GM12865 (cell line): ENCODE measurements at regions not wholly inside any gene's neighbourhood (a gene's known extent, or its start where the extent isn't known, plus 50 kb on each side); places are given as distances from the start of the nearest gene placed in this dataset.

Experiments used
- DNase-seq: peaks from one replicate; pipeline ENCODE4 v3.0.0; 2010; ENCODE audit warnings: low read depth
- H3K4me3 ChIP-seq: 2 replicates; pipeline ENCODE4 v1.5.1; 2011; ENCODE audit warnings: mild to moderate bottlenecking, low read depth, low read length, control low read depth
- TF ChIP-seq, protein P1 (sequence below): IDR thresholded peaks from 2 replicates; pipeline ENCODE4 v1.5.1; 2011; ENCODE audit warnings: low read length, control low read depth, low read depth, inconsistent platforms; ENCODE audit not compliant: insufficient read depth; ENCODE audit errors: missing control alignments

DNA sequence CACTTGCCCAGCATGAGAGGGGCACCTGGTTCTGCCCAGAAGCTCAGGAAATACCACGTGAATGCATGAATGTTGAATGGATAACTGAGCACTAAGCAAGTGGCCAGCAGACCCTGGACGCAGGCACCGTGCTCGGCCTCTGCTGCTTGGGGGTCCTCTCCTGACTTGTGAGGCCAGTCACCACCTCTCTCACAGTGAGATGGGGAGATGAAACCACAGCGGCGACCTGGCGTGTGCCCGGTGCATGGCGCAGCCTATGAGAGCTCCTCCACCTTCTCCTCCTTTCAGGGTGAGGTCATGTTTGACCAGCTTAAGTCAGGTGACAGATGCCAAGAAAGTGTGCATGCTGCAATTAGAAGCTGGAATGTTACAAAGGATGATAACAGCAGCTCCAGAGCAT is 75.5 kb downstream of the HMX1 start:
- DNase-seq, result no peak
- no peak overlapping the region for H3K4me3 ChIP-seq
- TF ChIP-seq, protein P1, sequence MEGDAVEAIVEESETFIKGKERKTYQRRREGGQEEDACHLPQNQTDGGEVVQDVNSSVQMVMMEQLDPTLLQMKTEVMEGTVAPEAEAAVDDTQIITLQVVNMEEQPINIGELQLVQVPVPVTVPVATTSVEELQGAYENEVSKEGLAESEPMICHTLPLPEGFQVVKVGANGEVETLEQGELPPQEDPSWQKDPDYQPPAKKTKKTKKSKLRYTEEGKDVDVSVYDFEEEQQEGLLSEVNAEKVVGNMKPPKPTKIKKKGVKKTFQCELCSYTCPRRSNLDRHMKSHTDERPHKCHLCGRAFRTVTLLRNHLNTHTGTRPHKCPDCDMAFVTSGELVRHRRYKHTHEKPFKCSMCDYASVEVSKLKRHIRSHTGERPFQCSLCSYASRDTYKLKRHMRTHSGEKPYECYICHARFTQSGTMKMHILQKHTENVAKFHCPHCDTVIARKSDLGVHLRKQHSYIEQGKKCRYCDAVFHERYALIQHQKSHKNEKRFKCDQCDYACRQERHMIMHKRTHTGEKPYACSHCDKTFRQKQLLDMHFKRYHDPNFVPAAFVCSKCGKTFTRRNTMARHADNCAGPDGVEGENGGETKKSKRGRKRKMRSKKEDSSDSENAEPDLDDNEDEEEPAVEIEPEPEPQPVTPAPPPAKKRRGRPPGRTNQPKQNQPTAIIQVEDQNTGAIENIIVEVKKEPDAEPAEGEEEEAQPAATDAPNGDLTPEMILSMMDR, result no peak

DNA sequence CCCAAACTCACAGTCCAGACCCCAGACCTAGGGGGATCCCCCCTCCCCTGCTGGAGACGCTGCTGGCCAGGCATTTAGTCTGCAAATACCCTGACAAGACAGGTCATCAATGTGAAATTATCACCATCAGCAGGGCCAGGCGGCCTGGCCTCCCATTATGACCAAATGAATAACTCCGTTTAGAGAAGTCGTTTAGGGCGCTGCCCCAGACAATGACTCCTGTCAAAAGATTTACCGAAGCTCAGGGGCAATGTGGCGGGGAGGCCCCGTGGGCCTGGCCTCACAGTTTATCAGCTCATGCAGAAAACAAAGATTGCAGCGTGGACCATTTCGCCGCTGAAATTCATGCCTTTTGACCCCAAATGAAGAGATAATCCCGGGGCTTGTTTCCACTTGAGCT is 76.5 kb downstream of the HMX1 start:
- H3K4me3 ChIP-seq, result no peak overlapping the region
- no peak for DNase-seq
- TF ChIP-seq, protein P1, result no peak

DNA sequence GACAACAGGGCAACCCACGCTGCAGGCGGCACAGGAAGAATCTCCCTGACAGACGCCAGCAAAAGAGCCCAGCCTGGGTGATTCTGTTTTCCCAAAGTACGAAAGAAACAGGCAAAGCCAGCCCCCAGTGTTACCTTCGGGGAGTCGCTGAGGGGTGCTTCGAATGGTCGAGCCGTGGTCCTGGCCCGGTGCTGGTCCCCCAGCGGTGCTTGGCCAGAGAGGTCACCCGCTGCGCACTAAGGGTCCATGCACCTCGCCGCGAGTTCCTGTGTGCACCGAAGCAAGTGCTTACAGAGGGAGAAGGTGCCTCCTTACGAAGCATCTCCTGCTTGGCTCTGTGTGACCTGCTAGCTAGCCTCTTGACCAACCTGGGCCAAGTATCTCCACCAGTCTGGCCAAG is 77.1 kb downstream of the HMX1 start:
- no peak for DNase-seq
- TF ChIP-seq, protein P1, result no peak
- H3K4me3 ChIP-seq, result no peak overlapping the region

DNA sequence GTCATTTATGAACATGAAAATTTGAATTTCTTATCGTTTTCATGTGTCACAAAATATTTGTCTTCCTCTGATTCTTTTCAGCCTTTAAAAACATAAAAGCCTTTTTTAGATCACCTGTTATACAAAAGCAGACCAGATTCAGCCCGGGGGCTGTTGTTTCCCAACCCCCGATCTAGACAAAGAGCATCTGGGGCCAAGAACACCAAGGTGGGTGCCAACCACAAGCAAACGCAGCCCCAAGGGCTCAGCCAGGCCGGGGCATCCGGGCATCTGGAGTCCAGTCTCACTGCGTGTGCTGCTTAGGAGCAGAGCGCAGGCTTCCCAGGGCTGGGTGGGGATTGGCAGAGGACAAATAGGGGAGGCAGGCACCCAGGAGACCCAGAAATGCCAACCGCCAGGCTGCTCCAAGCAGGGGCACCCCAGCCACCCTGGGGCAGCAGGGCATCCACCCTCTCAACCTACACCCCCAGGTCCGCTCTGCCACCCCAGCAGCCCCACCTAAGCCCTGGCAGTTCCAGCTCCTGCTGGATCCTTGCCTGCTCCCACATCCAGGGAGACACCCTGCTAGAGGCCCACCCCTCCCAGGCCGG is 78.0 kb downstream of the HMX1 start:
- TF ChIP-seq, protein P1, result no peak
- no peak overlapping the region for H3K4me3 ChIP-seq
- no peak for DNase-seq

DNA sequence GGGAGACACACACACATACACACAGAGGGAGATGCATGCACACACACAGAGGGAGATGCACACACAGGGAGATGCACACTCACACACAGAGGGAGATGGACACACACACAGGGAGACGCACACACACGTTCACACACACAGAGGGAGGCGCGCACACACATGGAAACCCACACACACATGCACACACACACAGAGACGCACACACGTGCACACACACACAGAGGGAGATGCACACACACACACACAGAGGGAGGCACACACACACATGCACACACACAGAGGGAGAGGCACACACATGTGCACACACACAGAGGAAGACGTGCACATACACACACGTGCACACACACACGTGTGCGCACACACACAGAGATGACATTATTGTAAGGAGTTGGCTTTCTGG is 79.1 kb downstream of the HMX1 start:
- no peak overlapping the region for H3K4me3 ChIP-seq
- DNase-seq, result no peak
- TF ChIP-seq, protein P1, result no peak

DNA sequence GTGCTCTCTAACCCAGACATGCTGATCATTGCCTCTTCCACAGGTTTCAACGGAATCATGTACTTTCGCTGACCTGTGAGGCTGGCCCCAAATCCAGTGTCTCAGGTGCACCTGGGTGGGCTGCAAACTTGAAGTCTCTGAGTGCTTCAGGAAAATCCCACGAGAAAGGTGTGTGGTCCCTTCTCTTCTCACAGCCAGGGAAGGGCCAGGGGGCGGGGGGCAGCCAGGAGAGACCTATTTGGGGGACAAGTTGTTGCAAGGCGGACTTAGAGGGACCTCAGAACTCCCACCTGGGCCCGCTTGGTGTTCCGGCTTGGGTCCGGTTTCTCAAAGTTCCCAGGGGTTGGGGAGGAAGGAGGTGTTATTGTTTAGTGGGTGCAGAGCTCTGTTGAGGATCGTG is 80.0 kb downstream of the HMX1 start:
- no peak for DNase-seq
- no peak overlapping the region for H3K4me3 ChIP-seq
- TF ChIP-seq, protein P1, result no peak

DNA sequence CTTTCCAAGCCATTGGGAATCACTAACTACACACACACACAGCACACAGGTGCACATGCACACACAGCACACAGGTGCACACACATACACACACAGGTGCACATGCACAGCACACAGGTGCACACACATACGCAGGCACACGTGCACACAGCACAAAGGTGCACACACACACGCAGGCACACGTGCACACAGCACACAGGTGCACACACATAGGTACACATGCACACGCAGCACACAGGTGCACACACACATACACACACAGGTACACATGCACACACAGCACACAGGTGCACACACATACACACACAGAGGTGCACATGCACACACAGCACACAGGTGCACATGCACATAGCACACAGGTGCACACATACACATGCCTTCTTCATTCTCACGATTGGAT is 80.9 kb downstream of the HMX1 start:
- DNase-seq, result no peak
- no peak overlapping the region for H3K4me3 ChIP-seq
- TF ChIP-seq, protein P1, result no peak
